Embryonic facial prominence (tissue), 1 donor: ENCODE measurements at regions not wholly inside any gene's neighbourhood (a gene's known extent, or its start where the extent isn't known, plus 50 kb on each side); places are given as distances from the start of the nearest gene placed in this dataset.
"Not testable (repeated sequence)": the region's sequence is repeated elsewhere in the genome, so short reads cannot be mapped to it uniquely, and the experiment has no call there.

Experiments
- DNase-seq: peaks from one replicate; pipeline ENCODE4 v3.0.0-alpha.2; 2016; ENCODE audit errors: extremely low spot score

DNA sequence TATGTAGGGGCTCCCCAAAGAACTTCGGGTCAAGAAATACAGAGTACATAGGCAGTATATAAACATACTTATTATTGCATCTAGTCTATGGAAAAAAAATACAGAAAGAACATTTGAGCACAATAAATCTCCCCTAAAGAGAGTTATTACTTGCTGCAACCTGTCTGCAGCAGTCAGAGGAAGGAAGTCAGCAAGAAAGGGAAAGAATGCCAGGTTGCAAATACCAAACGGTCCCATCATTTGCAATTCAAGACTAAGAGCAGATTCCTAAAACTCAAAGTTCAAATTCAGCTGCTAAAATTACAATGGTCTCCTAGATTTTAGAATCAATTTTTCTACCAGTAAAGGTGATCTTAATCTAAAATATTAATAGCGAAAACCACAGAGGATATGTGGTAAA lies 236.2 kb upstream of the NUDT6 start:
- DNase-seq = no peak

DNA sequence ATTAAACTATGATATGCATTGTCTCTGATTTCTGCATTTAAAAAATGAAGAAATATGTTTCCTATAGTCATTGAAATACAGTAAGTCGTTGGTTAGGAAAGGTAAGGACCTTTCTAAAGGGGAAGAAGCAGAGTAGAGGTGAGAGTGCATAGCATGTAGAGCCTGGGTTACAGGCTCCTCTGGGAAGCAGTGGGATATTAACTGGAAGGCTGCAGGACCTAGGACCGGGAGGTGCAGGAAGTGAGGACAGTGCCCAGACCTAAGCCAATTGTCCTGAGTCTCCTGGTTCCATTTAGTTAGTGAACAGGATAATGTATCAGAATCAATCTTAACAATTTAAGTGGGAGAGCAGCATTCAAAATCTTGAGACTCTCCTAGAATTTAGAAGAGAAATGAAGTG lies 237.1 kb upstream of the NUDT6 start:
- no peak for DNase-seq

DNA sequence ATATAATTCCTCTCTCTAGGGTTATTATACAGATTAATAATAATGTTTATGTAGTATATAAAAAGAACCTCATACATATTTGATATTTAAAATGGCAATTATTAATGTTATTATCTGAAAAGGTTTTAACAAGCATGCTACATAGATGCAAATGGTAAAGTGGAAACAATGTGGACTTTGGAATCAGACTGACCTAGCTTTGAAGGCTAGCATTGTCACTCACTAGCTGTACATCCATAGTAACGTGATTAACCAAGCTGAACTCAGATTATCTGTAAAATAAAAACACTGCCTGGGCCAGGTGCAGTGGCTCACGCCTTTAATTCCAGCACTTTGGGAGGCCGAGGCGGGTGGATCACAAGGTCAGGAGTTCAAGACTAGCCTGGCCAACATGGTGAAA lies 233.7 kb upstream of the SPRY1 start:
- no peak for DNase-seq

DNA sequence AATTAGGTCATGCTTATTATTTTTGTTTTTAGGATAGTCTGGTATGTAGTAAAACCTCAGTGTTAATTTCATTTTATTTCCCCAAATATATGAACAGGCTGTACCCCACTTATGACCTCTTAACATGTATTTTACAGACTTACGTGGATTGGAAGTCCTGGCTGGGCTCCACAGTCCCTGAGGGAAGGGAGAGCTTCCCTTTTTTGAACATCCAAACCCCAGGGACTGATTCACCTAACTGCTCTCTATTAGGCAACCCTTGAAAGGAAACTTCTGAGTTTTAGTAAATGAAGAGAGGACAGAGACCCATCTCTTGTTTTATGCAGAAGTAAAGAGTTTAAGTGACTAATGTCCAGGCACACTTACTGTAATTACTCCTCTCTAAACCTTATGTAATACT lies 233.1 kb upstream of the SPRY1 start:
- no peak for DNase-seq

DNA sequence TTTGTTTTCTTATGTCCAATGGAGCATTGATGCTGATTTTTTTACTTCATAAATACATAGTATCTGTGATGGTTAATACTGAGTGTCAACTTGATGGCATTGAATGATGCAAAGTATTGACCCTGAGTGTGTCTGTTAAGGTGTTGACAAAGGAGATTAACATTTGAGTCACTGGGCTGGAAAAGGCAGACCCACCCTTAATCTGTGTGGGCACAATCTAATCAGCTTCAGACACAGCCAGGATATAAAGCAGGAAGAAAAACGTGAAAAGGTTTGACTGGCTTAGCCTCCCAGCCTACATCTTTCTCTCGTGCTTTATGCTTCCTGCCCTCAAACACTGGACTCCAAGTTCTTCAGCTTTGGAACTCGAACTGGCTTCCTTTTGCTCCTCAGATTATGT lies 230.6 kb upstream of the SPRY1 start:
- no peak for DNase-seq

- DNase-seq = no peak
Observed at GRCh38 chr4:123167931-123168330, 228.7 kb upstream of the SPRY1 start.

DNA sequence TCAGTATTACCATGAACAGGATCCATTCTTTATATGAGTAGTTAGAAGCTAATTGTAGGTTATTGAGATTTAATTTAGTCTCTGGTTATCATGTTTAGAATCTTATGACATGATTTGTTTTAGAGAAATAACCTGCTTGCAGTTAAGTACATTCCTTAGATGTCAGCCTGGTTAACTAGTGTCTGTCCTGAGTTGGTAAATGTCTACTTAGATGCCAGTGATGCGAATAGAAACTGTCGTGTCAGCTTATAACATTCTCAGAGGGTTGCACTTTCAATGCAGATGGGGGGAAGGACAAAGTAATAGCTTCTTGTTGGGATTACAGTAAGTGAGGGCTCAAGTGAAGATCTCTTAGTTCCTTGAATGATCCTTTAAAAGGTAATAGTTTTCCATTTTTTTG lies 227.8 kb upstream of the SPRY1 start:
- no peak for DNase-seq

DNA sequence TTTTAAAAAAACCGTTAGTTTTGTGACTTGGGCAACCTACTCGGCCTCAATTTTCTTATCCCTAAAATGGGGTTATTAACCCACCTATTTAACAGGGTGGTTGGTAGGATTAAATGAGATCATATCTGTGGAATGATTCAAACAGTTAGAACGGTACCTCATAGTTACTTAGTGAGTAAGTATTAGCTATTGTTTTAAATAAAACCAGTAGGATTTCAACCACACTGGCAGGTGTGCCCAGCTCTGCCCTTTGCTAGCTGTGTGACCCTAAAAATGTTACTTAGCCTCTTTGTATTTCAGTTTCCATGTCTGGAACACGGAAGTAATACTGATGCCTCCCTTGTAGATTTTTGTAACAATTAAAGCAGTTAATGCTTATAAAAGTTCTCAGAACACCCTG lies 225.8 kb upstream of the SPRY1 start:
- no peak for DNase-seq

DNA sequence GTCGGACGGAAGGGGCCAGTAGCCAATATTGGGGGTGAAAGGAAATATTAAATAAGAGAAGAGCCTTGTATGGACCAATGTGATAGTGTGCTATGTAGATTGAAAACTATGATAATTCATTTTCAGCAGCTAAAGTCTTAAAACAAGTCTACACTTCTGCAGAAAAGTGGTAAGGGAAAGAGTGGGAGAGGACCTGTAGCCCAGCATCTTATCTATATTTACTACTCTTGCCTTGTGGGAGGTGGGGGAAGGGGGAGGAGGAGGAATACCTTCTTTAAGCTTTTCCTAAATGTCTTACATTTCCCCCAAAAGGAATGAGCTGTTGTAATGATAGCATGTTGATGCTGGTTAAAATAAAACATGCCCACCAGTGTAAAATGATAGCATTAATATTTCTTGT lies 220.0 kb upstream of the SPRY1 start:
- DNase-seq = no peak

DNA sequence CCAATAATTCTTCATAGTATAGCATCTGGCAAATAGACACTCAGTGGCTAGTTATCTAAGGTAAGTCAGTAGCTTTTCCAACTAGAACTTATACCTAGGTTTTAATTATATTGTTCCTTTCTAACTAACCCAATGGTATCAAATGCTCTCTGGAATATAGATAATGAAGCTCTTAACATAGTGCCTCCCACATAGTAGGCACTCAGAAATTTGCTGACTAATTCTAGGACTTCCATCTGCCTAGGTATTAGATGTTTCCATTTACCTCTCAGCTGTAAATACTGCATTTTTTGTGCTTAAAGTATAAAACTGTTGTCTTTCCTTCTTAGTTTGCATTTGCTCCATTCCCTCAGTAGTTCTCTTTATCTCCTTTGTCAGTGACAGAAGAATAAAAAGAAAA lies 214.3 kb upstream of the SPRY1 start:
- DNase-seq = no peak

GRCh38 chr4:123183308-123183707 lies 213.3 kb upstream of the SPRY1 start:
- DNase-seq = no peak

DNA sequence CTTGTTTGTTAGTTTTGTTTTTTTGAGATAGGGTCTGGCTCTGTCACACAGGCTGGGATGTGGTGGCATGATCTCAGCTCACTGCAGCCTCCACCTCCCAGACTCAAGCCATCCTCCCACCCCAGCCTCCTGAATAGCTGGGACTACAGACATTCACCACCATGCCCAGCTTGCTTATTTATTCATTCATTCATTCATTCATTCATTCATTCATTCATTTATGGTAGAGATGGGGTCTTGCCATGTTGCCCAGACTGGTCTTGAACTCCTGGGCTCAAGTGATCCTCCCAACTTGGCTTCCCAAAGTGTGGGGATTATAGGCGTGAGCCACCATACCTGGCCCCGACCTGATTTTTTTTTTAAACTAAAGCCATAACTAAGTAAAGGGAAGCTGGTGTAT lies 212.8 kb upstream of the SPRY1 start:
- not testable (repeated sequence) for DNase-seq

GRCh38 chr4:123186731-123187130 lies 209.9 kb upstream of the SPRY1 start:
- no peak for DNase-seq

GRCh38 chr4:123190176-123190575 lies 206.4 kb upstream of the SPRY1 start:
- no peak for DNase-seq

DNA sequence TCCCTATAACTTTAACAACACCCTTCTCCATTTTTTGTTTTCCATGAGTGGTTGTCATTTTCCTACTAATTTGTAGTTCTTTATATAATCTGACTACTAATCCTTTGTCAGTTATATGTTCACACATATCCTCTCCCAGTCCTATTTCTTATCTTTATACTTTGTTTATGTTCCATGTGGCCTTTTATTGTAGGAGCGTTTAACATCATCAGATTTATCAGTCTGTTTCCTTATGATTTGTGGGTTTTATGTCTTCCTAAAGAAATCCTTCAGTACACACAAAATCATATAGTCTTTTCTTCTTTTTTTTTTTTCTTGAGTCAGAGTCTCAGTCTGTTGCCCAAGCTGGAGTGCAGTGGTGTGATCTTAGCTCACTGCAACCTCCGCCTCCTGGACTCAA lies 204.9 kb upstream of the SPRY1 start:
- no peak for DNase-seq

DNA sequence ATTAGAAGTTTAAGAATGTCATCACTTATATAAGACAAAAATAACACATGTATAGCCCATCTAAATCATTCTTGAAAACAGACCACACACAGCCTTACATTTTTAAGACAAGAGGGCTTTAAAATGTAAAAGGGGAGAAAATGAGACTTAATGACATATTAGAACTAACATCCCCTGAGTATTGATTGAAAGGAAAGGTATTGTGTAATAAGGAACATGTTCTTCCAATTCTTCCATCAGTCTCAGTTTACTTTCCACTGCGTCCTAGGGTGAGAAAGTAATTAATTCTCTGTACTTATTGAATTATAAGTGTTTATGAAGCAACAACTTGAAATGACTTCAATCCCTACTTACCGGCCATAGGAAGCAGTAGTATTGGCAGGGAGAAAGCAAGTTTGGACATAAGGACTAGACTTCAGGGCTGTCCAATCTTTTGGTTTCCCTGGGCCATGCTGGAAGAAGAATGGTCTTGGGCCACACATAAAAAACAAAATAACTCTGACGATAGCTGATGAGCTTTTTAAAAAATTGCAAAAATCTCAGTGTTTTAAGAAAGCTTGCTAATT lies 202.7 kb upstream of the SPRY1 start:
- DNase-seq = no peak

DNA sequence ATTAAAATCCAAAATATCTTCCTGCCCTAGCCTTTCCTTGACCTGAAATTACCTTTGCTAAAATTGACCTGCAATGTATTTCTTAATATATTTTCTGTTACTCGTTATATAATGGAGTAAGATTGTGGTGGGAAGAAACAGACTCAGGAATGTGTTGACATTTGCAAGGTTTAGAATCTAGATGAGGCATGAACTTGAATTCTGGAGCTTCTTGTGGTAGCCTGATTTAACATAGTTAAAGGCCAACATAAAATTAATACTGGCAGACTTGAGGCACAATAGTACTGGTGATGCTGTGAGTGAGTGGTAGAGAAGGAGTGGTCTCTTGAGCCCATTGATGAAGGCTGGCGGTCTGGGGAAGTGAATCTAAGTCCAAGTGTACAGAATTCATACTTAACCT lies 197.9 kb upstream of the SPRY1 start:
- no peak for DNase-seq

GRCh38 chr4:123200051-123200940 lies 196.3 kb upstream of the SPRY1 start:
- DNase-seq = no peak

- DNase-seq = no peak
Observed at GRCh38 chr4:123204737-123205136, 191.9 kb upstream of the SPRY1 start.

GRCh38 chr4:123206016-123206415 lies 190.6 kb upstream of the SPRY1 start:
- DNase-seq = no peak

DNA sequence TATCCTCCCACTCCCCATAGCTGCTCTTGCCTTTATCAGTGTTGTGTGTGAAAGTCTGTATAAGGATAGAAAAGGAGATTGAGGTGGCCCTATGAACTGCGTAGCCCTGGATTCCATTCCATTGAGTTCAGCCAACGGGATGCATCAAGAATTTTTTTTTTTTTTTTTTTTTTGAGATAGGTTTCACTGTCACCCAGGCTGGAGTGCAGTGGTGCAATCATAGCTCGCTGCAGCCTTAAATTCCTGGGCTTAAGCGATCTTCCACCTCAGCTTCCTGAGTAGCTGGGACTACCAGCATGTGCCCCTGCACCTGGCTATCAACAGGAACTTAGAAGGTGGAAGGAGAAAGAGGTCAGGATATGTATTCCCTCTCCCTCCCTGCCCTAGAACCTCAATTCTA lies 187.2 kb upstream of the SPRY1 start:
- no peak for DNase-seq

GRCh38 chr4:123215536-123215935 lies 181.1 kb upstream of the SPRY1 start:
- DNase-seq = no peak

DNA sequence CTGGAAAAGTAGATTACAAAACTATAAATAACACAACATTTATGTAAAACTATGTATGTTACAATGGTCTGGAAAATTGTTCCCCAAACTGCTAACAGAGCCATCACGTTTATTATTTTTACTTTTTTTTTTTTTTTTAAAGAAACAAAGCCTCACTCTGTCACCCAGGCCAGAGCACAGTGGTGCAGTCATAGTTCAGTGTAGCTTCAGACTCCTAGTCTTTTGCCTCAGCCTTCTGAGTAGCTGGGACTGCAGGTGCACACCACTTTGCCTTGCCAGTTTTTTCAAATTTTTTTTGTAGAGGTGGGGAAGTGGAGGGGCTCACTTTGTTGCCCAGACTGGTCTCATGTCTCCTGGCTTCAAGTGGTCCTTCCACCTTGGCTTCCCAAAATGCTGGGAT lies 180.1 kb upstream of the SPRY1 start:
- no peak for DNase-seq

GRCh38 chr4:123216946-123217345 lies 179.6 kb upstream of the SPRY1 start:
- no peak for DNase-seq
